Anterior cingulate cortex (tissue), 58 donors: ENCODE measurements at regions not wholly inside any gene's neighbourhood (a gene's known extent, or its start where the extent isn't known, plus 50 kb on each side); places are given as distances from the start of the nearest gene placed in this dataset.

Experiments used
- DNase-seq, 58 donors: peaks; one replicate each; lab custom pipeline; 2025; lab: John Stamatoyannopoulos, UW

GRCh38 chr2:120910956-120911951 lies 175.6 kb downstream of the GLI2 start:
- no peak for DNase-seq

GRCh38 chr2:120912101-120912985 lies 176.7 kb downstream of the GLI2 start:
- DNase-seq, result peak in 20 of 58 donors; percentile 7 to 78 (median 30)

GRCh38 chr2:120913972-120914838 lies 178.5 kb downstream of the GLI2 start:
- no peak for DNase-seq

- peak in 9 of 58 donors; percentile 12 to 33 (median 19) for DNase-seq
These were observed 179.3 kb downstream of the GLI2 start for GRCh38 chr2:120914839-120915521.

GRCh38 chr2:120915670-120916069 lies 180.0 kb downstream of the GLI2 start:
- DNase-seq, result no peak

GRCh38 chr2:120916446-120916845 lies 180.8 kb downstream of the GLI2 start:
- no peak for DNase-seq

- DNase-seq, result no peak
These were observed 182.2 kb downstream of the GLI2 start for GRCh38 chr2:120917886-120918285.

GRCh38 chr2:120919216-120919615 lies 183.5 kb downstream of the GLI2 start:
- DNase-seq, result no peak

GRCh38 chr2:120919771-120920453 lies 184.2 kb downstream of the GLI2 start:
- DNase-seq, result no peak

- DNase-seq, result no peak
These were observed 184.9 kb downstream of the GLI2 start for GRCh38 chr2:120920454-120921148.

GRCh38 chr2:120921457-120921856 lies 185.8 kb downstream of the GLI2 start:
- DNase-seq, result no peak

GRCh38 chr2:120922571-120923332 lies 187.1 kb downstream of the GLI2 start:
- DNase-seq, result no peak

- no peak for DNase-seq
These were observed 187.8 kb downstream of the GLI2 start for GRCh38 chr2:120923426-120923825.

GRCh38 chr2:120924924-120925323 lies 189.3 kb downstream of the GLI2 start:
- DNase-seq, result no peak

- DNase-seq, result no peak
These were observed 191.0 kb downstream of the GLI2 start for GRCh38 chr2:120926463-120927264.

- DNase-seq, result no peak
These were observed 191.6 kb downstream of the GLI2 start for GRCh38 chr2:120927265-120927628.

GRCh38 chr2:120929829-120930228 lies 194.2 kb downstream of the GLI2 start:
- no peak for DNase-seq
